Endometrium (tissue), 2 donors: ENCODE measurements at regions not wholly inside any gene's neighbourhood (a gene's known extent, or its start where the extent isn't known, plus 50 kb on each side); places are given as distances from the start of the nearest gene placed in this dataset.

Experiments
- FAIRE-seq: peaks from 2 replicates; lab custom pipeline; 2012; peaks lifted over from hg19 to GRCh38; lab: Jason Lieb, UNC
- donor health status: control.
- donor health status: control.

- FAIRE-seq: no peak
Observed at GRCh38 chr4:3668825-3669552, 97.2 kb upstream of the ADRA2C start.

- FAIRE-seq: no peak
Observed at GRCh38 chr4:3667258-3667657, 98.9 kb upstream of the ADRA2C start.

GRCh38 chr4:3666263-3666662, 99.9 kb upstream of the ADRA2C start:
- no peak for FAIRE-seq

GRCh38 chr4:3665360-3665891, 100.8 kb upstream of the ADRA2C start:
- no peak for FAIRE-seq

- FAIRE-seq: no peak
Observed at GRCh38 chr4:3663791-3664190, 102.4 kb upstream of the ADRA2C start.

GRCh38 chr4:3662516-3662915, 103.7 kb upstream of the ADRA2C start:
- no peak for FAIRE-seq

- FAIRE-seq: no peak
Observed at GRCh38 chr4:3661989-3662388, 104.2 kb upstream of the ADRA2C start.

- no peak for FAIRE-seq
Observed at GRCh38 chr4:3660928-3661515, 105.2 kb upstream of the ADRA2C start.

GRCh38 chr4:3660086-3660927, 105.9 kb upstream of the ADRA2C start:
- FAIRE-seq: no peak

- FAIRE-seq: no peak
Observed at GRCh38 chr4:3659131-3659530, 107.1 kb upstream of the ADRA2C start.

- FAIRE-seq: no peak
Observed at GRCh38 chr4:3658530-3658913, 107.7 kb upstream of the ADRA2C start.

GRCh38 chr4:3657902-3658529, 108.2 kb upstream of the ADRA2C start:
- FAIRE-seq: no peak

- no peak for FAIRE-seq
Observed at GRCh38 chr4:3656416-3657356, 109.5 kb upstream of the ADRA2C start.

- peak; percentile 70 for FAIRE-seq
Observed at GRCh38 chr4:3655963-3656362, 110.2 kb upstream of the ADRA2C start.

GRCh38 chr4:3655485-3655884, 110.7 kb upstream of the ADRA2C start:
- no peak for FAIRE-seq

GRCh38 chr4:3654036-3654807, 112.0 kb upstream of the ADRA2C start:
- no peak for FAIRE-seq

- no peak for FAIRE-seq
Observed at GRCh38 chr4:3652586-3652985, 113.6 kb upstream of the ADRA2C start.

GRCh38 chr4:3651267-3651845, 114.8 kb upstream of the ADRA2C start:
- no peak for FAIRE-seq

GRCh38 chr4:3649491-3649890, 116.7 kb upstream of the ADRA2C start:
- no peak for FAIRE-seq

GRCh38 chr4:3648731-3649130, 116.5 kb upstream of the LRPAP1 start:
- FAIRE-seq: no peak
